DND-41 (cell line): ENCODE measurements at regions not wholly inside any gene's neighbourhood (a gene's known extent, or its start where the extent isn't known, plus 50 kb on each side); places are given as distances from the start of the nearest gene placed in this dataset.

Experiments used
- EZH2 ChIP-seq: IDR thresholded peaks from 3 replicates; pipeline ENCODE4 v1.6.1; 2012; ENCODE audit warnings: borderline replicate concordance, low read depth, mild to moderate bottlenecking, moderate library complexity, low read length, inconsistent platforms; ENCODE audit not compliant: severe bottlenecking
- TF ChIP-seq, protein P1 (sequence below): IDR thresholded peaks from 2 replicates; pipeline ENCODE4 v1.5.1; 2012; ENCODE audit warnings: borderline replicate concordance, low read length, moderate library complexity, mild to moderate bottlenecking; ENCODE audit not compliant: poor library complexity, severe bottlenecking; ENCODE audit errors: extremely low read depth

DNA sequence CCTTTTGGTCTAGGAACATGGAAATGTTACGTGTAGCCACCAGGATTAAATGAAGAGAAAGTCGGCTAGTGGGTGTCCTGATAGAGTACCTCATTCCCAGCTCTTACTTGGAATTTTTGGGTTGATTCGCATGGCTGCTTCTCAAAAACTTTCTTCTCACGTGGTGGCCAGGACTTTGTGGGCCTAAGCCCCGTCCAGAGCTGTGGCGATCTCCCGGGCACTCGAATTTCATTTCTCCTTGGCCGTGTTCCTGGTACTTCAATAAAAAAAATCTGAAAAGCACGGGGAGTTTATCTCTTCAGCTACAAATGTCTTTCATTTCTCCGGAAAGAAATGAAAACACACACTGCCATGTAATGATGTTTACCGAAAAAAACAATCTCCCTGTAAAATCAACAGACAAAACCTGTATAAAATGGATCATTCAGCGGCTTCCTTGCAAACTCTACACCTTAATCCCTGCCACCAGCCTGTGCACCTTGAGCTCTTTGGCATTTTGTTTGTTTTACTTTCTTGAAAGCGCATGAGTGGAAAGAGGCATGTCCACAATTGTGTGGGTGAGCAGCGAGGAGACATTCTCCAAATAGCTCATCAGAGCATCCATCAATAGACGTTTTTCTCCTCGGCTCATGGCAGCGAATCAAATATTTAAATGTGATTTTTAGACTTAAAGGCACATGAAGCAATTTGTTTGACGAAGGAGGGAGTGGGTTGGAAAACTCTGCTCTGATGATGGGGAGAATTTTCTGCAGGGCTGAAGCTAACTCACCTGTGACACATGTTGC is 173.1 kb downstream of the TFAP2C start:
- no peak for TF ChIP-seq EZH2
- TF ChIP-seq, protein P1, sequence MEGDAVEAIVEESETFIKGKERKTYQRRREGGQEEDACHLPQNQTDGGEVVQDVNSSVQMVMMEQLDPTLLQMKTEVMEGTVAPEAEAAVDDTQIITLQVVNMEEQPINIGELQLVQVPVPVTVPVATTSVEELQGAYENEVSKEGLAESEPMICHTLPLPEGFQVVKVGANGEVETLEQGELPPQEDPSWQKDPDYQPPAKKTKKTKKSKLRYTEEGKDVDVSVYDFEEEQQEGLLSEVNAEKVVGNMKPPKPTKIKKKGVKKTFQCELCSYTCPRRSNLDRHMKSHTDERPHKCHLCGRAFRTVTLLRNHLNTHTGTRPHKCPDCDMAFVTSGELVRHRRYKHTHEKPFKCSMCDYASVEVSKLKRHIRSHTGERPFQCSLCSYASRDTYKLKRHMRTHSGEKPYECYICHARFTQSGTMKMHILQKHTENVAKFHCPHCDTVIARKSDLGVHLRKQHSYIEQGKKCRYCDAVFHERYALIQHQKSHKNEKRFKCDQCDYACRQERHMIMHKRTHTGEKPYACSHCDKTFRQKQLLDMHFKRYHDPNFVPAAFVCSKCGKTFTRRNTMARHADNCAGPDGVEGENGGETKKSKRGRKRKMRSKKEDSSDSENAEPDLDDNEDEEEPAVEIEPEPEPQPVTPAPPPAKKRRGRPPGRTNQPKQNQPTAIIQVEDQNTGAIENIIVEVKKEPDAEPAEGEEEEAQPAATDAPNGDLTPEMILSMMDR: no peak
